SU-DHL-6 (cell line): ENCODE measurements at regions not wholly inside any gene's neighbourhood (a gene's known extent, or its start where the extent isn't known, plus 50 kb on each side); places are given as distances from the start of the nearest gene placed in this dataset.

Experiments used
- CTCF ChIP-seq: fragments of 200-600 bp; sonication (generic); IDR thresholded peaks from one replicate; pipeline ENCODE4 v1.5.1; 2017; ENCODE audit warnings: antibody characterized with exemption, mild to moderate bottlenecking, low read length, moderate library complexity; ENCODE audit not compliant: insufficient read depth, poor library complexity, severe bottlenecking
- EZH2phosphoT487 ChIP-seq: fragments of 200-600 bp; sonication (generic), shearing (Covaris generic); conservative IDR thresholded peaks from 2 replicates; pipeline ENCODE4 v1.6.1; 2018; ENCODE audit warnings: mild to moderate bottlenecking, antibody characterized with exemption, low read length, moderate library complexity, mixed read lengths

GRCh38 chr5:159792180-159792579 lies 124.1 kb upstream of the ADRA1B start:
- TF ChIP-seq CTCF = no peak
- TF ChIP-seq EZH2phosphoT487 = no peak
